GM21390 (cell line): ENCODE measurements at regions not wholly inside any gene's neighbourhood (a gene's known extent, or its start where the extent isn't known, plus 50 kb on each side); places are given as distances from the start of the nearest gene placed in this dataset.
"Not testable (repeated sequence)": the region's sequence is repeated elsewhere in the genome, so short reads cannot be mapped to it uniquely, and the experiment has no call there.

Source experiments
- ATAC-seq: cut with Tn5 transposase; IDR thresholded peaks from one replicate; pipeline ENCODE4 v1.9.1; 2021; ENCODE audit not compliant: unreplicated experiment

- ATAC-seq, result no peak
Observed at GRCh38 chr7:16267953-16268820, 153.2 kb downstream of the CRPPA start.

- ATAC-seq, result no peak
Observed at GRCh38 chr7:16266877-16267276, 154.5 kb downstream of the CRPPA start.

- not testable (repeated sequence) for ATAC-seq
Observed at GRCh38 chr7:16266470-16266869, 154.9 kb downstream of the CRPPA start.

- ATAC-seq, result no peak
Observed at GRCh38 chr7:16265863-16266458, 155.4 kb downstream of the CRPPA start.

GRCh38 chr7:16264823-16265804 is 156.2 kb downstream of the CRPPA start:
- ATAC-seq, result no peak

GRCh38 chr7:16264036-16264819 is 157.1 kb downstream of the CRPPA start:
- no peak for ATAC-seq

GRCh38 chr7:16263377-16263776 is 158.0 kb downstream of the CRPPA start:
- ATAC-seq, result not testable (repeated sequence)

GRCh38 chr7:16261654-16262053 is 159.7 kb downstream of the CRPPA start:
- no peak for ATAC-seq

- ATAC-seq, result no peak
Observed at GRCh38 chr7:16261100-16261499, 160.2 kb downstream of the CRPPA start.

GRCh38 chr7:16260236-16260728 is 161.1 kb downstream of the CRPPA start:
- no peak for ATAC-seq

GRCh38 chr7:16256419-16256818 is 164.9 kb downstream of the CRPPA start:
- ATAC-seq, result not testable (repeated sequence)

- not testable (repeated sequence) for ATAC-seq
Observed at GRCh38 chr7:16255952-16256351, 165.4 kb downstream of the CRPPA start.

GRCh38 chr7:16250655-16251054 is 170.7 kb downstream of the CRPPA start:
- ATAC-seq, result not testable (repeated sequence)

GRCh38 chr7:16249204-16249603 is 172.1 kb downstream of the CRPPA start:
- not testable (repeated sequence) for ATAC-seq

GRCh38 chr7:16248556-16248955 is 172.8 kb downstream of the CRPPA start:
- not testable (repeated sequence) for ATAC-seq

- no peak for ATAC-seq
Observed at GRCh38 chr7:16244469-16244868, 176.9 kb downstream of the CRPPA start.

GRCh38 chr7:16242920-16243319 is 178.4 kb downstream of the CRPPA start:
- no peak for ATAC-seq

GRCh38 chr7:16241017-16241416 is 180.3 kb downstream of the CRPPA start:
- ATAC-seq, result no peak

GRCh38 chr7:16236381-16236780 is 185.0 kb downstream of the CRPPA start:
- no peak for ATAC-seq
